Sigmoid colon (tissue), 4 donors: ENCODE measurements at regions not wholly inside any gene's neighbourhood (a gene's known extent, or its start where the extent isn't known, plus 50 kb on each side); places are given as distances from the start of the nearest gene placed in this dataset.

Experiments used
- CTCF ChIP-seq, 4 experiments: fragments of 450-650 bp in 3 of 4; fragments of 200-600 bp in 1 of 4; IDR thresholded peaks; one replicate each; pipeline ENCODE4 v1.5.1; 2016 to 2019; ENCODE audit warnings: antibody characterized with exemption in 4 of 4, mild to moderate bottlenecking in 3 of 4, moderate library complexity in 2 of 4
- POLR2A ChIP-seq, 2 donors: fragments of 450-650 bp; IDR thresholded peaks; one replicate each; pipeline ENCODE4 v1.6.1; 2016; ENCODE audit warnings: antibody characterized with exemption in 2 of 2, mild to moderate bottlenecking in 2 of 2, moderate library complexity in 2 of 2
- POLR2AphosphoS5 ChIP-seq, 4 donors: sonication (generic); formaldehyde crosslinking; IDR thresholded peaks; one replicate each; pipeline ENCODE4 v1.6.1; 2017; ENCODE audit warnings: antibody characterized with exemption in 4 of 4

DNA sequence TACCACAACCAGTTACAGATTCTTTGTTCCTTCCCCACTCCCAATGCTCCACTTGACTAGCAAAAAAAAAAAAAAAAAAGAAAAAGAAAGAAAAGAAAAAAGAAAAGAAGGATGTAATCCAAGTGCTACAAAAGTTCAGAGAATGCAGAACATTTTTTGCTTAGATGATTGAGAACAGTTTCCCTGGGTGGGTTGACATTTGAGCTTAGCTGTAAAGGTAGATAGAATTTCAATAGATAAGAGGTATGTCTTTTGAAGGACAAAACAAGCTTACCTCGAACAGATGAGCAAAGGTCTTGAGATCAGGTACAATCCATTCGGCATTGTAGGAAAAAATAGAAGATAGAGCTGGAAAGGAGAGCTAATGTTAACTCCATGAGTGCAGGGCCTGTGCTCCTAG lies 344.6 kb upstream of the NECTIN3 start:
- TF ChIP-seq CTCF (IDR thresholded peaks at IDR 0.05) (no peak), POLR2A (IDR thresholded peaks at IDR 0.05) (no peak), POLR2AphosphoS5 (IDR thresholded peaks at IDR 0.05) (no peak)
